Mesothelial cell of epicardium (in vitro differentiated cells): ENCODE measurements at regions not wholly inside any gene's neighbourhood (a gene's known extent, or its start where the extent isn't known, plus 50 kb on each side); places are given as distances from the start of the nearest gene placed in this dataset.

ENCODE experiments used
- DNase-seq, 2 experiments: peaks; one replicate each; pipeline ENCODE4 v3.0.0; 2021; ENCODE audit warnings: low spot score in 2 of 2; ENCODE audit not compliant: unreplicated experiment in 2 of 2
- H3K27ac Mint-ChIP-seq: 2 replicates; pipeline ENCODE4 v1.8.0; 2021; ENCODE audit warnings: mixed read lengths
- H3K27me3 Mint-ChIP-seq: 2 replicates; pipeline ENCODE4 v1.8.0; 2021; ENCODE audit warnings: low read depth, mixed read lengths
- H3K36me3 Mint-ChIP-seq: 2 replicates; pipeline ENCODE4 v1.8.0; 2021; ENCODE audit warnings: mixed read lengths
- H3K4me1 Mint-ChIP-seq: 2 replicates; pipeline ENCODE4 v1.8.0; 2021; ENCODE audit warnings: mixed read lengths
- H3K4me3 Mint-ChIP-seq: 2 replicates; pipeline ENCODE4 v1.8.0; 2021; ENCODE audit warnings: mild to moderate bottlenecking, moderate library complexity, mixed read lengths
- H3K9me3 Mint-ChIP-seq: 2 replicates; pipeline ENCODE4 v1.8.0; 2021; ENCODE audit warnings: mixed read lengths
- TF ChIP-seq, protein P1 (sequence below): fragments of 200-600 bp; sonication (generic); IDR thresholded peaks from one replicate; pipeline ENCODE4 v1.5.0; 2021; ENCODE audit warnings: antibody characterized with exemption; ENCODE audit not compliant: unreplicated experiment

DNA sequence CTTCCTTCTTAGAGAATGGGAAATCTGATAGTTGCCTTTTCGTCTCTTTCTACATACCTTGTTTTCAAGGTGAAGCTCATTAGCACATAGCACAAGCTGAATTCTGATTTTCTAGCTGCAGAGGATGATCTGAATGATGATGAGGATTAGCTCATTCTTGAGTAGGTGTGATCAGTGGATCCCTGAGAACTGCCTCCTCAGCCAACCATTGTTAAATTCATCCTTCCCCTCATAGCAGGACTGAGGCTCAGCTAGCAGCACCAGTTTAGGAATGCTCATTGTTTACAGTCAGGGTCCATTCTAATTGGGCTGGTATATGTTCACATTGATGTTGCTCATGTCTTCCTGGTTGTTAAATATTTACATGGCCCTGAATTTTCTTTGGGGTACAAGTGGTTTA, 299.9 kb upstream of the MME start:
- no peak for DNase-seq
- Mint-ChIP-seq H3K4me3 (no peak overlapping the region), H3K36me3 (no peaks in the 10 kb centered on the region), H3K4me1 (peaks cover 11% of the 10 kb centered on the region), H3K27me3 (peaks cover 93% of the 10 kb centered on the region), H3K27ac (no peak overlapping the region), H3K9me3 (no peaks in the 10 kb centered on the region)
- TF ChIP-seq, protein P1, sequence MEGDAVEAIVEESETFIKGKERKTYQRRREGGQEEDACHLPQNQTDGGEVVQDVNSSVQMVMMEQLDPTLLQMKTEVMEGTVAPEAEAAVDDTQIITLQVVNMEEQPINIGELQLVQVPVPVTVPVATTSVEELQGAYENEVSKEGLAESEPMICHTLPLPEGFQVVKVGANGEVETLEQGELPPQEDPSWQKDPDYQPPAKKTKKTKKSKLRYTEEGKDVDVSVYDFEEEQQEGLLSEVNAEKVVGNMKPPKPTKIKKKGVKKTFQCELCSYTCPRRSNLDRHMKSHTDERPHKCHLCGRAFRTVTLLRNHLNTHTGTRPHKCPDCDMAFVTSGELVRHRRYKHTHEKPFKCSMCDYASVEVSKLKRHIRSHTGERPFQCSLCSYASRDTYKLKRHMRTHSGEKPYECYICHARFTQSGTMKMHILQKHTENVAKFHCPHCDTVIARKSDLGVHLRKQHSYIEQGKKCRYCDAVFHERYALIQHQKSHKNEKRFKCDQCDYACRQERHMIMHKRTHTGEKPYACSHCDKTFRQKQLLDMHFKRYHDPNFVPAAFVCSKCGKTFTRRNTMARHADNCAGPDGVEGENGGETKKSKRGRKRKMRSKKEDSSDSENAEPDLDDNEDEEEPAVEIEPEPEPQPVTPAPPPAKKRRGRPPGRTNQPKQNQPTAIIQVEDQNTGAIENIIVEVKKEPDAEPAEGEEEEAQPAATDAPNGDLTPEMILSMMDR: no peak

DNA sequence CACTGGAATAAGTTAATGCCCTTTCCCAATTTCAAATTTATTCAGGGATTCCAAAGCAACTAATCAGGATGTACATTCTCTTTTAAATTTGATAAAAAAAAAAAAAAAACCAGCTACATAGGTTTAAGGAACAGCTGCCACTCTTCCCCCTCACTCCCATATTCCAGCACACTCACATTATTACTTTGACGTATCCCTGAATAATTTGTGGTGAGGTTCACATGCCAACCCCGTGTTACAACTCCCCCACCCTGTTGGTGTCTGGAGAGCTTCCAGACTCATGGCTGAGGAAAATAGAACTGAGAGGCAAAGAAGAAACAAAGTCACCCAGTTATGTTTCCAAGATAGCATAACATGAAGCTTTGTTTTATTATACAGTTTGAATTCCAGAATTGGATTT, 300.5 kb upstream of the MME start:
- no peak for DNase-seq
- Mint-ChIP-seq H3K27ac (no peak overlapping the region), H3K4me3 (no peak overlapping the region), H3K9me3 (no peaks in the 10 kb centered on the region), H3K36me3 (no peaks in the 10 kb centered on the region), H3K27me3 (peaks cover 93% of the 10 kb centered on the region), H3K4me1 (peaks cover 11% of the 10 kb centered on the region)
- TF ChIP-seq, protein P1: no peak

DNA sequence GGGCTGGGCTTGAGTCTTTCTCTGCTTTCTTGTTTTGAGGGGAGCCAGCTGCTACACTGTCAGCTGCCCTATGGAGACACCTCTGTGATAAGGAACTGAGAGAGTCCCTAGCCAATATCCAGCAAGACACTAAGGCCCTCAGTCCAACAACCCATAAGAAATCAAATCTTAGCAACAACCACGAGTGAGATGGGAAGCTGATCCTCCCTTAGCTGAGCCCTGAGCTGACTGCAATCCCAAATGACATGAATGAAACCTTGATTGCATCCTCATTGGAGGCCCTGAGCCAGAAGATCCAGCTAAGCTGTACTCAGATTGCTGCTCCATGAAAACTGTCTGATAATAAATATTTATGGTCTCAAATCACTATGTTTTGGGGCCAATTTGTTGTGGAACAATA, 302.1 kb upstream of the MME start:
- Mint-ChIP-seq H3K9me3 (no peaks in the 10 kb centered on the region), H3K36me3 (no peaks in the 10 kb centered on the region), H3K27ac (no peak overlapping the region), H3K4me3 (no peak overlapping the region), H3K4me1 (peaks cover 11% of the 10 kb centered on the region), H3K27me3 (peaks cover 84% of the 10 kb centered on the region)
- DNase-seq: no peak
- TF ChIP-seq, protein P1: no peak

DNA sequence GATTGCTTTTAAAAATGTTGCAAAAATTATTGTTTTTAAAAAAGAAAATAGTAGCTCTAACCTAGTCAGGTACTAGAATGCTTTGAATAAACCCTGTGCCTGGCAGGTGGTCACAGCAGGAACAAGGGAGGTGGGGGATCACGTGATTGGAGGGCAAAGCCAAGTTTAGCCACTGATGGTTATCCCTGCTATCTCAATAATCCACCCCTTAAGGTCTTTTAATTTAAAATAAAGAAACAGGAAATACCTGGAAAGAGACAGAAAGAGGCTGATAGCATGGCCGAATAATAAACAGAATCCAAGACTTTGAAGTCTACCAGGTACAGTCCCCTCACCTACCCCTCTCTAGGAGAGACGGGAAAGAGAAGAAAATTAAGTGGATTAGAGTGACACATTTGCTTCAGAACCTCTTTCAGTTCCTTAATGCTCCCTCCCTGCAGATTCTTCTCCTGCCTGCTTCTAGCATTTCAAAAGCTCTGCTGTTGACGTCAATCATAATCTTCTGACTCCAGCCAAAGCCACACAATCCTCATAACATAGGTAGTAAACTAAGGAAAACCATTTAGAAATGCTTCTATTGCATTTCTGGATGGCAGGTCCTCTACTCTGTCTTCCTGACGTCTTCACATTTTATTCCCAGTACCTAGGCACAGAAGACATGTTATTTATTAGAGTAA, 303.4 kb upstream of the MME start:
- peaks cover 8% of the 10 kb centered on the region for H3K4me1 Mint-ChIP-seq
- peaks cover 72% of the 10 kb centered on the region for H3K27me3 Mint-ChIP-seq
- DNase-seq: no peak
- no peak overlapping the region for H3K4me3 Mint-ChIP-seq
- TF ChIP-seq, protein P1: no peak
- H3K27ac Mint-ChIP-seq: no peak overlapping the region
- no peaks in the 10 kb centered on the region for H3K9me3 Mint-ChIP-seq
- H3K36me3 Mint-ChIP-seq: no peaks in the 10 kb centered on the region

DNA sequence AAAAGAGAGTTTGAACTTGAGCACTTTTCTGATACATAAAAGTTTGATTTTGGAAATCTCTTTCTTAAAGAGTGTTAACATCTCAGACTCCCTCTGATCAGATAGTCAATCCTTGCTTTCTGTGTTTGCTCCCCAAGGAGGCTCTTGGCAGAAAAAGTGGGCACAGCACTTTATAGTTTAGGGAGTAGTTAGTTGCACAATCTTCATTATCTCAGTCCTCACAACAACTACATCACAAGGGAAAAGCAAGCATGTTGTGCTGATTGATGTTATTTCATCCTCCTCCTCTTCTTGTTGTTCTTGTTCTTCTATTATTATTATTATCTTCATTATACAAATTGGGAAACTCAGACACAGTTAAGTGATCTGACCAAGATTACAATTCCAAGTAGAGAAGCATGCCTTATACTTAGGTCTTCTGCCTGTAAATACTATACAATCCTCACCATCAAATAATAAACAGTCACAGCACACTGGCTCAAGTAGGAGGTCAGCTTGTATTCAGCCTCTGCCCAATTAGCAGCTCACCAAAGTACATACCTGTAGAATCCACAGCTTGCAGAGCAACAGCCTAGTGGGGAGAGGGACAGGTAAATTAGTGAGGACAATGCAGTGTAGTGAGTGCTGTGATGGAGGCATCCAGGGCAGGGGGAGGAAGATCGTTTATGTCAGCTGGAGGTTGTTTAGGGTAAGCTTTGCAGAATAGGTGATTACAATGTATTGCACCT, 304.1 kb upstream of the MME start:
- no peak for DNase-seq
- no peaks in the 10 kb centered on the region for H3K36me3 Mint-ChIP-seq
- H3K4me3 Mint-ChIP-seq: no peak overlapping the region
- no peaks in the 10 kb centered on the region for H3K9me3 Mint-ChIP-seq
- H3K4me1 Mint-ChIP-seq: peaks cover 6% of the 10 kb centered on the region
- peaks cover 69% of the 10 kb centered on the region for H3K27me3 Mint-ChIP-seq
- TF ChIP-seq, protein P1: no peak
- H3K27ac Mint-ChIP-seq: no peak overlapping the region
